ENCODE measurements at regions not wholly inside any gene's neighbourhood (a gene's known extent, or its start where the extent isn't known, plus 50 kb on each side); places are given as distances from the start of the nearest gene placed in this dataset.
"Not testable (repeated sequence)": the region's sequence is repeated elsewhere in the genome, so short reads cannot be mapped to it uniquely, and the experiment has no call there.

DNA sequence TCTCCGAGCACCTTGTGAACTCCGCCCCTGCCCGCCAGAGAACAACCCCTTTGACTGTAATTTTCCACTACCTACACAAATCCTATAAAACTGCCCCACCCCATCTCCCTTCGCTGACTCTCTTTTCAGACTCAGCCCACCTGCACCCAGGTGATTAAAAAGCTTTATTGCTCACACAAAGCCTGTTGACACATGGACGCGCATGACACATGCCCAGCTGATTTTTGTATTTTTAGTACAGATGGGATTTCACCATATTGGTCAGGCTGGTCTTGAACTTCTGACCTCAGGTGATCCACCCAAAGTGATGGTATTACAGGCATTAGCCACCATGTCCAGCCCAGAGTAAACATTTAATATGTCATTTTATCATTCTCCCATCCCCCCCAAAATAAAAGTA, 97.0 kb upstream of the CCNG1 start:
- TF ChIP-seq, protein P1, sequence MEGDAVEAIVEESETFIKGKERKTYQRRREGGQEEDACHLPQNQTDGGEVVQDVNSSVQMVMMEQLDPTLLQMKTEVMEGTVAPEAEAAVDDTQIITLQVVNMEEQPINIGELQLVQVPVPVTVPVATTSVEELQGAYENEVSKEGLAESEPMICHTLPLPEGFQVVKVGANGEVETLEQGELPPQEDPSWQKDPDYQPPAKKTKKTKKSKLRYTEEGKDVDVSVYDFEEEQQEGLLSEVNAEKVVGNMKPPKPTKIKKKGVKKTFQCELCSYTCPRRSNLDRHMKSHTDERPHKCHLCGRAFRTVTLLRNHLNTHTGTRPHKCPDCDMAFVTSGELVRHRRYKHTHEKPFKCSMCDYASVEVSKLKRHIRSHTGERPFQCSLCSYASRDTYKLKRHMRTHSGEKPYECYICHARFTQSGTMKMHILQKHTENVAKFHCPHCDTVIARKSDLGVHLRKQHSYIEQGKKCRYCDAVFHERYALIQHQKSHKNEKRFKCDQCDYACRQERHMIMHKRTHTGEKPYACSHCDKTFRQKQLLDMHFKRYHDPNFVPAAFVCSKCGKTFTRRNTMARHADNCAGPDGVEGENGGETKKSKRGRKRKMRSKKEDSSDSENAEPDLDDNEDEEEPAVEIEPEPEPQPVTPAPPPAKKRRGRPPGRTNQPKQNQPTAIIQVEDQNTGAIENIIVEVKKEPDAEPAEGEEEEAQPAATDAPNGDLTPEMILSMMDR (IDR thresholded peaks at IDR 0.05), result not testable (repeated sequence)
- TF ChIP-seq POLR2A (IDR thresholded peaks at IDR 0.05; ENCODE audit: low read depth); POLR2AphosphoS5 (IDR thresholded peaks at IDR 0.05); EP300 (IDR thresholded peaks at IDR 0.05): not testable (repeated sequence)
